ENCODE measurements at regions not wholly inside any gene's neighbourhood (a gene's known extent, or its start where the extent isn't known, plus 50 kb on each side); places are given as distances from the start of the nearest gene placed in this dataset.

GRCh38 chrX:145881175-145881995 is 63.8 kb downstream of the SLITRK2 start:
- DNase-seq: no peak
- in situ Hi-C loops (cut with MboI; ENCODE audit: low pct_ligation_motif_present in 1 of 4, low pct_unique_long_range_greater_than_20kb in 1 of 4, low sequenced_read_pairs in 3 of 4): no loop called here
- Histone ChIP-seq H3K36me3 (no peaks in the 10 kb centered on the region), H3K27me3 (no peaks in the 10 kb centered on the region), H3K9me3 (no peaks in the 10 kb centered on the region), H3K4me1 (no peaks in the 10 kb centered on the region), H3K4me3 (no peak overlapping the region), H3K27ac (no peak overlapping the region)
- TF ChIP-seq CTCF (IDR thresholded peaks at IDR 0.05) (no peak), POLR2A (IDR thresholded peaks at IDR 0.05) (no peak), EP300 (IDR thresholded peaks at IDR 0.05; ENCODE audit: low read depth) (no peak), POLR2AphosphoS5 (IDR thresholded peaks at IDR 0.05) (no peak)
- intact Hi-C loops (cut with DNase I; ENCODE audit: low total_unique reads): no loop called here
- 57 to 80% methylated on average over 2 to 14 of the region's 14 CpGs for WGBS, 2 donors (ENCODE audit: low coverage in 1 of 2)

GRCh38 chrX:145886469-145886868 is 68.8 kb downstream of the SLITRK2 start:
- Histone ChIP-seq H3K4me1 (no peaks in the 10 kb centered on the region), H3K27me3 (no peaks in the 10 kb centered on the region), H3K4me3 (no peak overlapping the region), H3K9me3 (no peaks in the 10 kb centered on the region), H3K27ac (no peak overlapping the region), H3K36me3 (no peaks in the 10 kb centered on the region)
- WGBS, 2 donors (ENCODE audit: low coverage in 1 of 2): 67% methylated on average over 1 of the region's 1 CpG; no CpG with 5 or more reads in 1 of the 2 donors
- intact Hi-C loops (cut with DNase I; ENCODE audit: low total_unique reads) (no loop called here), in situ Hi-C loops (cut with MboI; ENCODE audit: low pct_ligation_motif_present in 1 of 4, low pct_unique_long_range_greater_than_20kb in 1 of 4, low sequenced_read_pairs in 3 of 4) (no loop called here)
- no peak for DNase-seq
- no peak for TF ChIP-seq POLR2A (IDR thresholded peaks at IDR 0.05)
- TF ChIP-seq EP300 (IDR thresholded peaks at IDR 0.05; ENCODE audit: low read depth): no peak
- TF ChIP-seq CTCF (IDR thresholded peaks at IDR 0.05): no peak
- no peak for TF ChIP-seq POLR2AphosphoS5 (IDR thresholded peaks at IDR 0.05)

GRCh38 chrX:145910017-145910416 is 92.4 kb downstream of the SLITRK2 start:
- 74 to 100% methylated on average over 1 to 3 of the region's 3 CpGs for WGBS, 2 donors (ENCODE audit: low coverage in 1 of 2)
- no peak overlapping the region for H3K4me3 ChIP-seq

GRCh38 chrX:145919400-145919799 is 101.8 kb downstream of the SLITRK2 start:
- no peak for DNase-seq

More at GRCh38 chrX:145910017-145910416, 92.4 kb downstream of the SLITRK2 start:
- Histone ChIP-seq H3K27me3 (no peaks in the 10 kb centered on the region), H3K9me3 (no peaks in the 10 kb centered on the region), H3K4me1 (no peaks in the 10 kb centered on the region), H3K36me3 (no peaks in the 10 kb centered on the region), H3K27ac (no peak overlapping the region)
- intact Hi-C loops (cut with DNase I; ENCODE audit: low total_unique reads) (no loop called here), in situ Hi-C loops (cut with MboI; ENCODE audit: low pct_ligation_motif_present in 1 of 4, low pct_unique_long_range_greater_than_20kb in 1 of 4, low sequenced_read_pairs in 3 of 4) (no loop called here)
- DNase-seq: no peak
- TF ChIP-seq POLR2A (IDR thresholded peaks at IDR 0.05): no peak
- TF ChIP-seq CTCF (IDR thresholded peaks at IDR 0.05): no peak
- no peak for TF ChIP-seq EP300 (IDR thresholded peaks at IDR 0.05; ENCODE audit: low read depth)
- TF ChIP-seq POLR2AphosphoS5 (IDR thresholded peaks at IDR 0.05): no peak

More at GRCh38 chrX:145919400-145919799, 101.8 kb downstream of the SLITRK2 start:
- TF ChIP-seq POLR2A (IDR thresholded peaks at IDR 0.05) (no peak), CTCF (IDR thresholded peaks at IDR 0.05) (no peak), EP300 (IDR thresholded peaks at IDR 0.05; ENCODE audit: low read depth) (no peak), POLR2AphosphoS5 (IDR thresholded peaks at IDR 0.05) (no peak)
- no peaks in the 10 kb centered on the region for H3K36me3 ChIP-seq
- no peaks in the 10 kb centered on the region for H3K9me3 ChIP-seq
- in situ Hi-C loops (cut with MboI; ENCODE audit: low pct_ligation_motif_present in 1 of 4, low pct_unique_long_range_greater_than_20kb in 1 of 4, low sequenced_read_pairs in 3 of 4) (no loop called here), intact Hi-C loops (cut with DNase I; ENCODE audit: low total_unique reads) (no loop called here)
- no peaks in the 10 kb centered on the region for H3K4me1 ChIP-seq
- H3K27ac ChIP-seq: no peak overlapping the region
- no peak overlapping the region for H3K4me3 ChIP-seq
- H3K27me3 ChIP-seq: no peaks in the 10 kb centered on the region

Data from transverse colon (tissue), 4 donors.